ENCODE measurements at regions not wholly inside any gene's neighbourhood (a gene's known extent, or its start where the extent isn't known, plus 50 kb on each side); places are given as distances from the start of the nearest gene placed in this dataset.

GRCh38 chr4:24674279-24674678, 89.9 kb upstream of the DHX15 start:
- H3K27ac ChIP-seq = no peak overlapping the region
- intact Hi-C loops (cut with DNase I) = no loop called here
- H3K4me3 ChIP-seq = no peak overlapping the region
- TF ChIP-seq CTCF (IDR thresholded peaks at IDR 0.05) = no peak
- H3K4me1 ChIP-seq = no peaks in the 10 kb centered on the region
- no peak for DNase-seq
- H3K9me3 ChIP-seq = no peaks in the 10 kb centered on the region
- H3K9ac ChIP-seq (ENCODE audit: low read depth in 2 of 2, low read length in 2 of 2) = no peak overlapping the region
- no peaks in the 10 kb centered on the region for H3K27me3 ChIP-seq
- H3K36me3 ChIP-seq = no peaks in the 10 kb centered on the region

- Histone ChIP-seq H3K4me1 (no peaks in the 10 kb centered on the region), H3K27ac (no peak overlapping the region), H3K36me3 (no peaks in the 10 kb centered on the region), H3K27me3 (no peaks in the 10 kb centered on the region), H3K9me3 (no peaks in the 10 kb centered on the region), H3K9ac (ENCODE audit: low read depth in 2 of 2, low read length in 2 of 2) (no peak overlapping the region), H3K4me3 (no peak overlapping the region)
- intact Hi-C loops (cut with DNase I) = no loop called here
- DNase-seq = no peak
- no peak for TF ChIP-seq CTCF (IDR thresholded peaks at IDR 0.05)
Observed at GRCh38 chr4:24675721-24676389, 91.5 kb upstream of the DHX15 start.

- Histone ChIP-seq H3K36me3 (no peaks in the 10 kb centered on the region), H3K4me1 (no peaks in the 10 kb centered on the region), H3K4me3 (no peak overlapping the region), H3K9me3 (no peaks in the 10 kb centered on the region), H3K27ac (no peak overlapping the region), H3K27me3 (no peaks in the 10 kb centered on the region), H3K9ac (ENCODE audit: low read depth in 2 of 2, low read length in 2 of 2) (no peak overlapping the region)
- intact Hi-C loops (cut with DNase I) = no loop called here
- no peak for DNase-seq
- no peak for TF ChIP-seq CTCF (IDR thresholded peaks at IDR 0.05)
Observed at GRCh38 chr4:24677909-24678308, 93.6 kb upstream of the DHX15 start.

GRCh38 chr4:24680746-24681448, 96.5 kb upstream of the DHX15 start:
- DNase-seq = no peak
- intact Hi-C loops (cut with DNase I) = loop anchor here (10.0 kb wide), 1 partner anchor 166 kb away; no protein-coding TSS in a partner anchor
- Histone ChIP-seq H3K27me3 (no peaks in the 10 kb centered on the region), H3K27ac (no peak overlapping the region), H3K9ac (ENCODE audit: low read depth in 2 of 2, low read length in 2 of 2) (no peak overlapping the region), H3K36me3 (no peaks in the 10 kb centered on the region), H3K4me1 (no peaks in the 10 kb centered on the region), H3K9me3 (no peaks in the 10 kb centered on the region), H3K4me3 (no peak overlapping the region)
- TF ChIP-seq CTCF (IDR thresholded peaks at IDR 0.05) = no peak

- TF ChIP-seq CTCF (IDR thresholded peaks at IDR 0.05) = no peak
Observed at GRCh38 chr4:24683116-24683515, 98.8 kb upstream of the DHX15 start.

More at GRCh38 chr4:24683116-24683515, 98.8 kb upstream of the DHX15 start:
- no peaks in the 10 kb centered on the region for H3K4me1 ChIP-seq
- no peak for DNase-seq
- no peaks in the 10 kb centered on the region for H3K36me3 ChIP-seq
- no peak overlapping the region for H3K4me3 ChIP-seq
- H3K9me3 ChIP-seq = no peaks in the 10 kb centered on the region
- H3K27ac ChIP-seq = no peak overlapping the region
- intact Hi-C loops (cut with DNase I) = loop anchor here (10.0 kb wide), 1 partner anchor 168 kb away; no protein-coding TSS in a partner anchor
- H3K9ac ChIP-seq (ENCODE audit: low read depth in 2 of 2, low read length in 2 of 2) = no peak overlapping the region
- H3K27me3 ChIP-seq = no peaks in the 10 kb centered on the region

All from colonic mucosa (tissue), 4 donors.